ENCODE measurements at regions not wholly inside any gene's neighbourhood (a gene's known extent, or its start where the extent isn't known, plus 50 kb on each side); places are given as distances from the start of the nearest gene placed in this dataset.

DNA sequence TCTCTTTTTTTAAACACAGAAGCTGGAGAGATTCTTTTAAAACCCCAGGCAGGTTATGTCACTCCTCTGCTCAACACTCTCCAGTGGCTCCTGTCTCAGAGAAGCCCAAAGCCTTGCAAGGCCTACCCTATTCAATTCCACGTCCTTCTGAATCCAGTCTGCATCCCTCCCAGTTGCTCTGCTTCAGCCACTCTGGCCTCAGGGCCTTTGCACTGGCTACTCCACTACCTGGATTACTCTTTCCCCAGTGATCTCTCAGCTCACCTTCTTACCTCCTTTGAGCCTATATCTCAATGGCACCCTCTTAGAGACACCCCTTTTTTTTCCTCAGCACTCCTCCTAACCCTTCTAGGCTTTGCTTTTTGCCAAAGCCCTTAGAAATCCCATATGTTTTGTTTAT, 185.8 kb downstream of the CLIC5 start:
- TF ChIP-seq, protein P1, sequence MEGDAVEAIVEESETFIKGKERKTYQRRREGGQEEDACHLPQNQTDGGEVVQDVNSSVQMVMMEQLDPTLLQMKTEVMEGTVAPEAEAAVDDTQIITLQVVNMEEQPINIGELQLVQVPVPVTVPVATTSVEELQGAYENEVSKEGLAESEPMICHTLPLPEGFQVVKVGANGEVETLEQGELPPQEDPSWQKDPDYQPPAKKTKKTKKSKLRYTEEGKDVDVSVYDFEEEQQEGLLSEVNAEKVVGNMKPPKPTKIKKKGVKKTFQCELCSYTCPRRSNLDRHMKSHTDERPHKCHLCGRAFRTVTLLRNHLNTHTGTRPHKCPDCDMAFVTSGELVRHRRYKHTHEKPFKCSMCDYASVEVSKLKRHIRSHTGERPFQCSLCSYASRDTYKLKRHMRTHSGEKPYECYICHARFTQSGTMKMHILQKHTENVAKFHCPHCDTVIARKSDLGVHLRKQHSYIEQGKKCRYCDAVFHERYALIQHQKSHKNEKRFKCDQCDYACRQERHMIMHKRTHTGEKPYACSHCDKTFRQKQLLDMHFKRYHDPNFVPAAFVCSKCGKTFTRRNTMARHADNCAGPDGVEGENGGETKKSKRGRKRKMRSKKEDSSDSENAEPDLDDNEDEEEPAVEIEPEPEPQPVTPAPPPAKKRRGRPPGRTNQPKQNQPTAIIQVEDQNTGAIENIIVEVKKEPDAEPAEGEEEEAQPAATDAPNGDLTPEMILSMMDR (IDR thresholded peaks at IDR 0.05): no peak
- no peak for TF ChIP-seq POLR2A (IDR thresholded peaks at IDR 0.05)
